ENCODE measurements at regions not wholly inside any gene's neighbourhood (a gene's known extent, or its start where the extent isn't known, plus 50 kb on each side); places are given as distances from the start of the nearest gene placed in this dataset.
"Not testable (repeated sequence)": the region's sequence is repeated elsewhere in the genome, so short reads cannot be mapped to it uniquely, and the experiment has no call there.

DNA sequence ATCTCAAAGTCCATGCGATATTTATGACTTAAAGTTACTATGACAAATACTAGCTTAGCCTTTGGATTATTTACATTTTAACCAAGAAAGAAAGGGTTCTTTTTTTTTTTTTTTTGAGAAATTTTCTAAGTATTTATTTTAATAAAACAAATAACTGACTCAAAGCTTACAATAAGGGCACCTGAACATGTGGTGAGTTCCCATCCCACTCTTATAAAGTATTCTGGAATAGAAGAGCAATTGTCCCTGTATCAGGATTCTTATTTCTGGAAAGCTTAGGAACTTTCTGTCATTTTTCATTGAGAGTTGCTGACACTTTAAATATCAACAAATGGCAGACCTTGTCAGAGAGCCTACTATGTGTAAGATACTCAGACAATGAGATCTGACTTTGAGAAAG, 686.1 kb upstream of the SOX9 start:
- no peak overlapping the region for H2AFZ ChIP-seq (ENCODE audit: low read depth, low read length)
- peaks cover 7% of the 10 kb centered on the region for H3K4me1 ChIP-seq (ENCODE audit: insufficient read depth, low read length)
- H3K36me3 ChIP-seq (ENCODE audit: insufficient read depth, low read length): no peaks in the 10 kb centered on the region

DNA sequence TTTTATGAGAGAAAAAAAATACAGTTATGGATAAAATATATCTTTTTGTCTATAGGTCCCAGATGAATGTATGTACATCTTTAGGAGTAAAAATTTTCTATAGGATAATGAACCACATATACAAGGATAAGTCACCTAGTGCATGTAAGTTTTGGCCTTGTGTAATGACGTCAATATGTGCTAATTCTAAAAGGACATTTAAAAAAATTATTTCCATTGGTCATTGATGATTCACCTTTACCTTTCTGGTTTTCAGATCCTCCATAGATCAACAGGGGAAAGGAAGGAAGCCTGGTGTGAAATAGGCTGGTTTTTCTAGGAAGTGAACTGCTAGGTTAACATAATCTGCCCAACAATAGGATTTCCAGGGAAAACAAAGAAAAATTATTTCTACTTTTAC, 684.3 kb upstream of the SOX9 start:
- peaks cover 7% of the 10 kb centered on the region for H3K4me1 ChIP-seq (ENCODE audit: insufficient read depth, low read length)
- H3K36me3 ChIP-seq (ENCODE audit: insufficient read depth, low read length): no peaks in the 10 kb centered on the region
- H3K27me3 ChIP-seq (ENCODE audit: insufficient read depth, low read length): no peaks in the 10 kb centered on the region
- H3K9me3 ChIP-seq (ENCODE audit: low read length): no peaks in the 10 kb centered on the region
- H3K4me3 ChIP-seq (ENCODE audit: low read length): no peak overlapping the region
- H2AFZ ChIP-seq (ENCODE audit: low read depth, low read length): no peak overlapping the region

More for the DNA sequence above, 686.1 kb upstream of the SOX9 start:
- no peaks in the 10 kb centered on the region for H3K27me3 ChIP-seq (ENCODE audit: insufficient read depth, low read length)
- no peak overlapping the region for H3K4me3 ChIP-seq (ENCODE audit: low read length)
- no peaks in the 10 kb centered on the region for H3K9me3 ChIP-seq (ENCODE audit: low read length)

DNA sequence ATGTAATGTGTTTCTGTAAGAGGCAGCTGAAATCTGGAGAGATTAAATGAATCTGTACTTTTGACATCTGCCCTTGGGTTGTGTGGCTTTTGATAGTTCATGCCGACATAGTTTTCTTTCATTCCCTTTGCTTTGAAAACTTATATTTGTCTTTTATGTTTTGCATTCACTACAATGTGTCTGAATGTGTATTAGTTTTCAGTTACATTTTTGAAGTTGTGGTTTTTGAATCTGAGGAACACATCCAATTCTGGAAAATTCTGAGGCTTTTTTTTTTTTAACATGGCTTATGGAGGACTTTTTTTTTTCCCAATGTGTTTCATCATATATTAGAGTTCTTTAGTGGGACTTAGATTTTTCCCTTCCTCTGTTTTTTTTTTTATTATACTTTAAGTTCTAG, 683.7 kb upstream of the SOX9 start:
- H2AFZ ChIP-seq (ENCODE audit: low read depth, low read length): no peak overlapping the region
- no peak overlapping the region for H3K4me3 ChIP-seq (ENCODE audit: low read length)
- peaks cover 7% of the 10 kb centered on the region for H3K4me1 ChIP-seq (ENCODE audit: insufficient read depth, low read length)
- no peaks in the 10 kb centered on the region for H3K9me3 ChIP-seq (ENCODE audit: low read length)
- H3K36me3 ChIP-seq (ENCODE audit: insufficient read depth, low read length): no peaks in the 10 kb centered on the region
- no peaks in the 10 kb centered on the region for H3K27me3 ChIP-seq (ENCODE audit: insufficient read depth, low read length)

DNA sequence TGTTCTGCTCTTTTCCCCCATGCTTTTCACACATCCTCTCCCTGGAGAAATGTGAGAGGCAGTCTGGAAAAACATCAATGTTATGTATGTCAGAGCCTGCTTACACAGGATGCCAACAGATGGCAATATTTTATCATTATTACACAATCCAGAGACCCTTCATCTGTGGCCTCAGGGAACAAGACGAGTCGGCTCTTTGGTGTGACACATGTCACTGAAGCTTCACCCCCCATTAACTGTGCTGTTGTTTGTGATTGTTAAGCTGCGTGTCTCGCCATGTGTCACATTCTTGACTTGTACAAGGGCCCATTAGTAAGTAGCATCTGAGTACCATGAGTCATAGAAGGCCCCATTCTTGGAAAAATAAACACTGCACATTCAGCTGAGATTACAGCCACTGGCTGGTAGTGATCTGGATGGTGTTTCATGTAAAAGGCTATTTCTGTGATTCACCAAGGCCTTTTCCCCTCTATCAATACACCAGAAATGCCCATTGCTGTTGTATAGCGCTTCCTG, 682.1 kb upstream of the SOX9 start:
- Histone ChIP-seq H3K36me3 (ENCODE audit: insufficient read depth, low read length) (no peaks in the 10 kb centered on the region), H3K27me3 (ENCODE audit: insufficient read depth, low read length) (no peaks in the 10 kb centered on the region), H3K4me3 (ENCODE audit: low read length) (no peak overlapping the region), H2AFZ (ENCODE audit: low read depth, low read length) (no peak overlapping the region), H3K4me1 (ENCODE audit: insufficient read depth, low read length) (peaks cover 7% of the 10 kb centered on the region), H3K9me3 (ENCODE audit: low read length) (no peaks in the 10 kb centered on the region)

DNA sequence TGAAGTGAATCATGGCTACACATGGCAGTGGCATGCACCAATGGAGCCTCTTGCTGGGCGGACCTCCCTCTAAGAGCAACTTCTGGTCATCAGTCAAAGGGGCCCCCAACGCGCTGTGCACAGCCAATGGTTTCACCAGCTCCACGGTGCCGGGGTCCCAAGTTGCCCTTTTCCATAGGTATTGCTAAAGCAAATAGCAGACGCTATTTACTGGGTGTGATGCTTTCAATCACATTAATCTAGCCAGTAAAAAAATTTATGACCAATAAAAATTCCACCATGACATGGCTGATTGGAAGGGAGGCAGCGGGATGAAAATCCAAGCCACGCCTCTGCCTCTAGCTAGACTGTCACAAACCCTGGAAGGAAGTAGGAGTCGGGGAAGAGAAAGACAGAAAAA, 680.3 kb upstream of the SOX9 start:
- Histone ChIP-seq H3K4me3 (ENCODE audit: low read length) (no peak overlapping the region), H3K36me3 (ENCODE audit: insufficient read depth, low read length) (no peaks in the 10 kb centered on the region), H2AFZ (ENCODE audit: low read depth, low read length) (no peak overlapping the region), H3K27me3 (ENCODE audit: insufficient read depth, low read length) (no peaks in the 10 kb centered on the region), H3K9me3 (ENCODE audit: low read length) (no peaks in the 10 kb centered on the region), H3K4me1 (ENCODE audit: insufficient read depth, low read length) (peaks cover 7% of the 10 kb centered on the region)

DNA sequence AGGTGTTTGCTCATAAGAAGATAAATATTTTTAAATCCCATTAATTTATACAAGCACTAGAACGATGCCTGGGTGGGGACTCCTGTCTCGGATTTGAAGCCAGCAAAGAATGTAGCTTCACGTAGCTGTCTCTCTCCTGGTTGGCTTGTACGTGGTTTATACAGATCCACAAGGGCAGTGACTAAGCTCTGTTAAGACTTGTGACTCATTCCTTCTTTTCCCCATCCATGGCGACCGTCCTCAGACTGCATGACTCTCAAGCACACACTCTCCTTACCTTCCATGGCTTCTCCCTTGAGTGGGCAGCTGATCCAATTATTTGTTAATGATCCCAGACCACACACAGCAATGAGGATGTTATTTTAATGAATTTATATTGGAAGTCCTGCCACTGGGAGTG, 679.7 kb upstream of the SOX9 start:
- Histone ChIP-seq H3K36me3 (ENCODE audit: insufficient read depth, low read length) (no peaks in the 10 kb centered on the region), H3K9me3 (ENCODE audit: low read length) (no peaks in the 10 kb centered on the region), H3K27me3 (ENCODE audit: insufficient read depth, low read length) (no peaks in the 10 kb centered on the region), H3K4me3 (ENCODE audit: low read length) (no peak overlapping the region), H2AFZ (ENCODE audit: low read depth, low read length) (no peak overlapping the region), H3K4me1 (ENCODE audit: insufficient read depth, low read length) (peaks cover 7% of the 10 kb centered on the region)

DNA sequence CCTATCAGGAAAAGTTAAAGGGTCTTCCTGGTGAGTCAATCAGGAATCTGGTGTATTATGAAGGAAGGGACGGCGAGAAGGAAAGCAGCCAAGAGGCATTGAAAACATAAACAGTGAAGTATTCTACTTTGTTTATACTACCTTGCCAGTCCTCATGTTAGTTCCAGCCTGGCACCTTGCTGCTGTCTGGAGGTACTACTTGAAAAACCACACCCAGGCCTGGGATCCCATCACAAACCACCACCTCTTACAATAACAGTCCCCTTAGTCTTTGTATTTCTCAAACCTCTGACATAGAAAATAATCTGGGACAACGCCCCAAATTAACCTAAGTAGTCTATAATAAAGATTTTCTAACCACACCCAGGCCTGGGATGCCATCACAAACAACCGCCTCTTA, 676.7 kb upstream of the SOX9 start:
- no peaks in the 10 kb centered on the region for H3K27me3 ChIP-seq (ENCODE audit: insufficient read depth, low read length)
- no peaks in the 10 kb centered on the region for H3K36me3 ChIP-seq (ENCODE audit: insufficient read depth, low read length)
- H3K4me3 ChIP-seq (ENCODE audit: low read length): no peak overlapping the region
- H2AFZ ChIP-seq (ENCODE audit: low read depth, low read length): no peak overlapping the region
- H3K4me1 ChIP-seq (ENCODE audit: insufficient read depth, low read length): no peaks in the 10 kb centered on the region
- no peaks in the 10 kb centered on the region for H3K9me3 ChIP-seq (ENCODE audit: low read length)

DNA sequence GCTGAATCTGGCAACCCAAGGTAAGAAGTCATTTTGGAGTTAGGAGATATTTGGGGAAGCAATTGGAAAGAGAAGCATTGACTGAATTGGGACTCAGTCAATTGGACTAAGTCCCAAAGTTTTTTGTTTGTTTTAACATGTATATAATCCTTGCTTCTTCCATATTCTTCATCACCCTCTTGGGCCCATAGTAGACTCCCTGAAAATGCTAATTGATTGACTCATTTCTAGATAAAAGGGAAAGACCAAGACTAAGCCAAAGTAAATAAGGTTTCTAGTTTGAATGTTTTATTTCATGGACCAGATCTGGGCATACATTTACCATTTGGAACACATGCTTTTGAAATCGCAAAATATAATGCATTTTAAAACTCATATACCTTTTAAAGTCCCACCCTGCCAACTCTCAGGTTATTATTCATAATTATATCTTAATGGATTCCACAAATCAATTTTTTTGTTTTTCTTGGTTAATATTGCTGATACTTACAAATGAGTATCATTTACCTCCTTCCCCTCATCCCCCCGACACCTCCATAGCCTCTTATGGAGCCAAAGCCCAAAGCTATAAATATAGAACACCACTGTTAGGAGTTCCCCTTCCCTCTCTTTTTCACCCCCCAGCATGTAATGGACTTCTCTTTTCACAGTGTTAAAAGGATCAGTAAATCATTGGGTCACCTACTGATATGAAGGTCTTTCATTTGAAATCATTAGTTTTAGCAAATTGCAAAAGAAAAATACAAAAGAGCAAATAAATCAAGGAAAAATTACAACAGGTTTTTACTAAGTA, 674.0 kb upstream of the SOX9 start:
- Histone ChIP-seq H3K36me3 (ENCODE audit: insufficient read depth, low read length) (no peaks in the 10 kb centered on the region), H3K9me3 (ENCODE audit: low read length) (no peaks in the 10 kb centered on the region), H3K4me3 (ENCODE audit: low read length) (no peak overlapping the region), H2AFZ (ENCODE audit: low read depth, low read length) (no peak overlapping the region), H3K4me1 (ENCODE audit: insufficient read depth, low read length) (no peaks in the 10 kb centered on the region), H3K27me3 (ENCODE audit: insufficient read depth, low read length) (no peaks in the 10 kb centered on the region)

DNA sequence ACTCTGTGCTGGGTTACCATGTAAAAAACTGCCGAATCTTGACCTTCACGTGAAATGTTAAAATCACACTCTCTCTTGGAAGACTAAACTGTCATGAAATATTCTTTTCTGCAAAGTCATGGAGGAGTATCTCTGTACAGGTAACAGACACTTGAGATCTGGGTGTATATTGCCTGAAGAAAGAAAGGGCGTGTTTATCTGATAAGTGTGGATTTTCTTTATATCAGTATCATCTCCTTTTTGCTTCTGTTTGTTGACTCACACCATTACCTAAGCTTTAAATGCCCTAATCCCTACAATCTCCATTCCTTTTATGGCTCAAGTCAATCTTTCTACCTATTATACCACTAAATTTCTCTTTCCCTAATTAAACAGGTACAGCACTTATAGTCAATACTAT, 673.2 kb upstream of the SOX9 start:
- no peaks in the 10 kb centered on the region for H3K27me3 ChIP-seq (ENCODE audit: insufficient read depth, low read length)
- no peaks in the 10 kb centered on the region for H3K9me3 ChIP-seq (ENCODE audit: low read length)
- H3K4me1 ChIP-seq (ENCODE audit: insufficient read depth, low read length): no peaks in the 10 kb centered on the region
- no peak overlapping the region for H2AFZ ChIP-seq (ENCODE audit: low read depth, low read length)
- H3K36me3 ChIP-seq (ENCODE audit: insufficient read depth, low read length): no peaks in the 10 kb centered on the region
- no peak overlapping the region for H3K4me3 ChIP-seq (ENCODE audit: low read length)

DNA sequence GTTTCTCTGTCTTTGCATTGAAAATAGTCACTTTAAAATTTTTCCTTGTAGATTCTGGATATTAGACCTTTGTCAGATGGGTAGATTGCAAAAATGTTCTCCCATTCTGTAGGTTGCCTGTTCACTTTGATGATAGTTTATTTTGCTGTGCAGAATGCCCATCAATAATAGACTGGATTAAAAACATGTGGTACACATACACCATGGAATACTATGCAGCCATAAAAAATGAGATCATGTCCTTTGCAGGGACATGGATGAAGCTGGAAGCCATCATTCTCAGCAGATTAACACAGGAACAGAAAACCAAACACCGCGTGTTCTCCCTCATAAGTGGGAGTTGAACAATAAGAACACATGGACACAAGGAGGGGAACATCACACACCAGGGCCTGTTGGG, 670.2 kb upstream of the SOX9 start:
- H3K36me3 ChIP-seq (ENCODE audit: insufficient read depth, low read length); H2AFZ ChIP-seq (ENCODE audit: low read depth, low read length): not testable (repeated sequence)

DNA sequence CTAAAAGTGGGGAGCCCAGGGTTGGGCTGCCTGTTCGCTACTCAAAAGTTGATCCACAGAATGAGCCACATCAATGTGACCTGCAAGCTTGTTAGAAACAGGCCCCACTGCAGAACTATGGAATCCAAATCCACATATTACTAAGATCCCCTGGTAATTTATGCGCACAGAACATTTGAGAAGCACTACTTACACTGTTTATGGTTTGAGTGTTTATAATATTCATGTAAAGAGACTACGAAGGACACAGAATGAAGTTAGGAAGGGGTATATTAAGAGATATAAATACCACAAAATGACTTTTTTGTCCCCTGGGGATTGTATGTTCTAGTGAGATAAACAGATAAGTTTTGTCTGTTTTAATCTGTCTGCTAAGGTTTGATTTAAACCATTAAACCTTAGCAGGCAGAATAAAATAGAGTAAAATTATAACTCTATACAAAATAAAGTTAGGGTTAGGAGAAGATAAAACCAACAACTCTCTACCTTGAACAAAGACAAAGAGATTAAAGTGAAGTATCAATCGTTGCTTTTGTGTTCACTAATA, 666.9 kb upstream of the SOX9 start:
- Histone ChIP-seq H3K27me3 (ENCODE audit: insufficient read depth, low read length) (no peaks in the 10 kb centered on the region), H3K4me1 (ENCODE audit: insufficient read depth, low read length) (no peaks in the 10 kb centered on the region), H3K36me3 (ENCODE audit: insufficient read depth, low read length) (no peaks in the 10 kb centered on the region)

More for the DNA sequence above, 670.2 kb upstream of the SOX9 start:
- not testable (repeated sequence) for H3K9me3 ChIP-seq (ENCODE audit: low read length); H3K4me1 ChIP-seq (ENCODE audit: insufficient read depth, low read length); H3K27me3 ChIP-seq (ENCODE audit: insufficient read depth, low read length); H3K4me3 ChIP-seq (ENCODE audit: low read length)

DNA sequence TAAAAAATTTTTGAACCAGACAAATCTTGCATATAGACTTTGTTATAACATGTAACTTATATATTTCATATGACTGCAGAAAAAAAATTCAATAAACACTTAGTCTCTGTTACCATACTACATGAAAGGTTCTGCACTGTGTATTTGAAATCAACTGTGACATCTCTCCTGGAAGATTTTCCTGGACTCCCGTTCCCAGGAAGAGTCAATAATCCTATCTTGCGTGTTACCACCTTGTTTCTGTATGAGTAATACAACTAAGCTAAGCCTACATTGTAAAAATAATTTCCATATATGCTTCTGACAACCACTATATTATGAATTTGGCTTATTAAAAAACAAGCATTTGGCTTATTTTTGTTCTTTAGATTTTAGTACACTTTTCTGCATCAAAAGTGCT, 665.6 kb upstream of the SOX9 start:
- H3K4me1 ChIP-seq (ENCODE audit: insufficient read depth, low read length): no peaks in the 10 kb centered on the region
- H3K4me3 ChIP-seq (ENCODE audit: low read length): no peak overlapping the region
- H3K36me3 ChIP-seq (ENCODE audit: insufficient read depth, low read length): no peaks in the 10 kb centered on the region
- H2AFZ ChIP-seq (ENCODE audit: low read depth, low read length): no peak overlapping the region
- no peaks in the 10 kb centered on the region for H3K27me3 ChIP-seq (ENCODE audit: insufficient read depth, low read length)
- H3K9me3 ChIP-seq (ENCODE audit: low read length): no peaks in the 10 kb centered on the region

More for the DNA sequence above, 666.9 kb upstream of the SOX9 start:
- Histone ChIP-seq H2AFZ (ENCODE audit: low read depth, low read length) (no peak overlapping the region), H3K9me3 (ENCODE audit: low read length) (no peaks in the 10 kb centered on the region), H3K4me3 (ENCODE audit: low read length) (no peak overlapping the region)

DNA sequence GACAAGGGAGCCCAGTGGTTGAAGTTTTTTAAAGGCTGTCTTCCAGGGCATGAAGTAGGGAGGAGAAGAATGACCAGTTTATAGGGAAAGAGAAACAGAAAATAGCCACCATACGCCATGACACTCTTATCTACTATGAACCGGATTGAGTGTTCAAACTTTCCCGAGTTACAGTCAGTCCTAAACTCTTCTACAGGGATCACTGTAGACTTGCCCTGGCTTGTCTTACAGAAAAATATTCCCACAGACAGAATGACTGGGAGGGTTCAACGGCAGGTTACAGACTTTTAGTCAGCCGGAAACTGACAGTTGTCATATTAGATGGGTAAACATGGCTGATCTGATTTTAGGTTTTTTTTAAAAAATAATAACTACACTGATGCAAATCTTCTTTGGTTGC, 662.5 kb upstream of the SOX9 start:
- Histone ChIP-seq H3K4me3 (ENCODE audit: low read length) (no peak overlapping the region), H2AFZ (ENCODE audit: low read depth, low read length) (no peak overlapping the region)

DNA sequence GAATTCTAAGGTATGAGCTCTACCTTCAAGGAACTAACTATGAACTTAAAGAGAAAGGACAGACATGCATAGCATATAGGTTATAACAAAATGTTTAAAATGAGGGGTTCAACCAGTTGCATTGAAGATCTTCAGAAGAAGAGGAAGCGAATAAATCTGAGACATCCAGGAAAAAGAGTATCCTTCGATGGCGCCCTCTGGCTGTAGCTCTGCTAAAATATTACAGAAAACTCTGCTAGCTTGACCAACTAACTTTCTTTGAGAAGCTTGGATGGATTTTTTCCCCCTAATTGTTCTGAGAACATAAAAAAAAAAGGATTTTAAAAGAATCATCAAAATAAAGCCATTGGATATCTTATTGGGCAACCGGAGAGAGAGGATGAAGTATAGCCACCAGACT, 659.9 kb upstream of the SOX9 start:
- H3K9me3 ChIP-seq (ENCODE audit: low read length): no peaks in the 10 kb centered on the region
- H3K36me3 ChIP-seq (ENCODE audit: insufficient read depth, low read length): no peaks in the 10 kb centered on the region
- H3K4me1 ChIP-seq (ENCODE audit: insufficient read depth, low read length): no peaks in the 10 kb centered on the region
- no peaks in the 10 kb centered on the region for H3K27me3 ChIP-seq (ENCODE audit: insufficient read depth, low read length)
- no peak overlapping the region for H2AFZ ChIP-seq (ENCODE audit: low read depth, low read length)
- no peak overlapping the region for H3K4me3 ChIP-seq (ENCODE audit: low read length)

More for the DNA sequence above, 662.5 kb upstream of the SOX9 start:
- Histone ChIP-seq H3K4me1 (ENCODE audit: insufficient read depth, low read length) (no peaks in the 10 kb centered on the region), H3K36me3 (ENCODE audit: insufficient read depth, low read length) (no peaks in the 10 kb centered on the region), H3K27me3 (ENCODE audit: insufficient read depth, low read length) (no peaks in the 10 kb centered on the region), H3K9me3 (ENCODE audit: low read length) (no peaks in the 10 kb centered on the region)
